HepG2 (cell line): ENCODE measurements at regions not wholly inside any gene's neighbourhood (a gene's known extent, or its start where the extent isn't known, plus 50 kb on each side); places are given as distances from the start of the nearest gene placed in this dataset.

Source experiments
- ATAC-seq: fragments of 200-7000 bp; cut with Tn5 transposase; 3 replicates; pipeline ENCODE4 v1.9.1; 2020; ENCODE audit warnings: mild to moderate bottlenecking, moderate library complexity
- BruUV-seq: library from RNA; stranded (reverse); fragments of 400-500 nt; replicated peaks from 2 replicates; lab custom pipeline; 2021; lab: Mats Ljungman, UMichigan
- CTCF ChIA-PET: fragments of 300-600 bp; formaldehyde crosslinking; extraction: SDS; loops from one replicate; lab custom pipeline; 2021; ENCODE audit warnings: low total read pairs, inconsistent platforms, low intra/inter-chr PET ratio; lab: Yijun Ruan, JAX
- POLR2A ChIA-PET: fragments of 350-600 bp; sonication (Branson Sonifier 250); formaldehyde crosslinking; loops from one replicate; lab custom pipeline; 2020; ENCODE audit warnings: antibody characterized with exemption, inconsistent platforms; lab: Yijun Ruan, JAX
- DNase-seq: peaks from one replicate; pipeline ENCODE4 v3.0.0-alpha.2; 2015; ENCODE audit warnings: low spot score
- FAIRE-seq: peaks from 3 replicates; lab custom pipeline; 2011; peaks lifted over from hg19 to GRCh38; lab: Jason Lieb, UNC
- H2AFZ ChIP-seq: one replicate; pipeline ENCODE4 v1.6.1; 2011; ENCODE audit warnings: low read length, inconsistent platforms
- H3K27ac ChIP-seq: fragments of 300-600 bp; 3 replicates; pipeline ENCODE4 v1.8.0; 2011; ENCODE audit warnings: mixed run types, mild to moderate bottlenecking, mixed read lengths, low read length, inconsistent platforms; ENCODE audit not compliant: insufficient read depth; ENCODE audit errors: extremely low read length
- H3K27me3 ChIP-seq, 2 experiments: fragments of 200-600 bp in 1 of 2; 2 replicates in 1 of 2; 3 replicates in 1 of 2; pipeline versions ENCODE4 v1.6.0 to v1.8.0; 2011; ENCODE audit warnings: low read length in 2 of 2, mild to moderate bottlenecking in 2 of 2, moderate library complexity in 2 of 2, inconsistent platforms in 1 of 2; ENCODE audit not compliant: insufficient read depth in 2 of 2, control insufficient read depth in 1 of 2
- H3K36me3 ChIP-seq, 2 experiments: fragments of 200-600 bp in 1 of 2; replicated peaks in 1 of 2; 2 replicates in 1 of 2; 3 replicates in 1 of 2; pipeline versions ENCODE4 v1.5.1 to v1.8.0; 2011; ENCODE audit warnings: low read length in 2 of 2, inconsistent platforms in 1 of 2; ENCODE audit not compliant: insufficient read depth in 2 of 2, control insufficient read depth in 1 of 2
- H3K4me1 ChIP-seq: 2 replicates; pipeline ENCODE4 v1.5.1; 2012; ENCODE audit warnings: low read length, inconsistent platforms; ENCODE audit not compliant: insufficient read depth
- H3K4me2 ChIP-seq: 2 replicates; pipeline ENCODE4 v1.6.0; 2011; ENCODE audit warnings: low read depth, low read length, inconsistent platforms
- H3K4me3 ChIP-seq, 3 experiments: fragments of 200-600 bp in 1 of 3; sonication (generic), shearing (Covaris generic) in 1 of 3; replicated peaks in 1 of 3; 2 replicates each; pipeline ENCODE4 v1.5.1; 2011 to 2016; ENCODE audit warnings: low read length in 3 of 3, inconsistent platforms in 2 of 3, low read depth in 2 of 3, mild to moderate bottlenecking in 2 of 3, control low read depth in 1 of 3, mixed read lengths in 1 of 3; ENCODE audit not compliant: insufficient read depth in 1 of 3
- H3K79me2 ChIP-seq: one replicate; pipeline ENCODE4 v1.6.1; 2011; ENCODE audit warnings: low read length, inconsistent platforms; ENCODE audit not compliant: insufficient read depth
- H3K9ac ChIP-seq: 2 replicates; pipeline ENCODE4 v1.6.0; 2011; ENCODE audit warnings: mild to moderate bottlenecking, low read depth, low read length, inconsistent platforms; ENCODE audit not compliant: insufficient read depth
- H3K9me3 ChIP-seq: 2 replicates; pipeline ENCODE4 v1.5.1; 2012; ENCODE audit warnings: mild to moderate bottlenecking, low read length
- H4K20me1 ChIP-seq: 2 replicates; pipeline ENCODE4 v1.6.0; 2011; ENCODE audit warnings: inconsistent platforms, mild to moderate bottlenecking, low read length, moderate library complexity; ENCODE audit not compliant: insufficient read depth
- FUBP1 ChIP-seq: sonication (generic); formaldehyde crosslinking; IDR thresholded peaks from 2 replicates; pipeline ENCODE4 v1.5.1; 2020; ENCODE audit warnings: missing genetic modification reagents, mild to moderate bottlenecking, borderline replicate concordance
- MBNL3 ChIP-seq: fragments of 250-450 bp; sonication (Bioruptor Pico); conservative IDR thresholded peaks from 2 replicates; pipeline ENCODE4 v1.8.0; 2022; ENCODE audit warnings: mild to moderate bottlenecking, inconsistent platforms
- SAP130 ChIP-seq: IDR thresholded peaks from 2 replicates; pipeline ENCODE4 v1.6.1; 2016; ENCODE audit warnings: low read depth
- SKIL ChIP-seq: sonication (generic); formaldehyde crosslinking; IDR thresholded peaks from 2 replicates; pipeline ENCODE4 v1.8.0; 2022; ENCODE audit warnings: missing genetic modification reagents, mild to moderate bottlenecking, moderate library complexity, borderline replicate concordance
- ZNF263 ChIP-seq: sonication (generic); formaldehyde crosslinking; IDR thresholded peaks from 2 replicates; pipeline ENCODE4 v1.4.0; 2020; ENCODE audit warnings: missing genetic modification reagents
- ZNF703 ChIP-seq: sonication (generic); formaldehyde crosslinking; IDR thresholded peaks from 2 replicates; pipeline ENCODE4 v1.5.1; 2020; ENCODE audit warnings: missing genetic modification reagents, mild to moderate bottlenecking, moderate library complexity, borderline replicate concordance
- ZNF782 ChIP-seq: sonication (generic); formaldehyde crosslinking; IDR thresholded peaks from 2 replicates; pipeline ENCODE4 v1.4.0; 2020; ENCODE audit warnings: missing genetic modification reagents, mild to moderate bottlenecking, borderline replicate concordance
- ZSCAN5A ChIP-seq: sonication (generic); formaldehyde crosslinking; IDR thresholded peaks from 2 replicates; pipeline ENCODE4 v1.8.0; 2022; ENCODE audit warnings: mild to moderate bottlenecking, missing genetic modification reagents, borderline replicate concordance
- WGBS: methylation state at CpG from one replicate; pipeline ENCODE4 v1.1.6; 2017; ENCODE audit warnings: low lambda C conversion rate; 5-methylcytosine and 5-hydroxymethylcytosine counted together
- in situ Hi-C: cut with HindIII; loops from 2 replicates; pipeline ENCODE4 v1.10.0; 2017; ENCODE audit warnings: low pct_unique_long_range_greater_than_20kb; ENCODE audit not compliant: extremely low pct_ligation_motif_present
- intact Hi-C: fragments of 100-400 bp; cut with micrococcal nuclease; formaldehyde crosslinking; loops from one replicate; pipeline ENCODE4 v1.10.0; 2022; ENCODE audit not compliant: unreplicated experiment

GRCh38 chr10:42961796-42962109, 115.1 kb upstream of the RET start:
- no peaks in the 10 kb centered on the region for H3K9me3 ChIP-seq
- H3K4me3 ChIP-seq, result no peak overlapping the region
- in situ Hi-C loops, result no loop called here
- H2AFZ ChIP-seq, result no peak overlapping the region
- no peaks in the 10 kb centered on the region for H4K20me1 ChIP-seq
- H3K36me3 ChIP-seq, result no peaks in the 10 kb centered on the region
- no peaks in the 10 kb centered on the region for H3K4me1 ChIP-seq
- H3K79me2 ChIP-seq, result no peaks in the 10 kb centered on the region
- no peak overlapping the region for H3K9ac ChIP-seq
- WGBS, result 0% methylated on average over 2 of the region's 6 CpGs
- H3K4me2 ChIP-seq, result no peak overlapping the region
- no peak overlapping the region for H3K27ac ChIP-seq
- no TSS peak for BruUV-seq
- POLR2A ChIA-PET, result no interaction called here
- CTCF ChIA-PET, result no interaction called here
- ATAC-seq (no peak; the same call in 1 of the 3 replicates), FAIRE-seq (no peak), DNase-seq (no peak)
- intact Hi-C loops, result no loop called here
- TF ChIP-seq ZNF703 (CRISPR knock-in tag), result no peak
- TF ChIP-seq, all 625 proteins: peak for 0
- peaks cover 1 to 6% of the 10 kb centered on the region in 2 experiments; a peak in 3 of 5 replicates for H3K27me3 ChIP-seq

- no peak for TF ChIP-seq ZSCAN5A (CRISPR knock-in tag)
- no peak for TF ChIP-seq ZNF782 (CRISPR knock-in tag)
- TF ChIP-seq MBNL3, result no peak
- no peak for TF ChIP-seq SAP130 (CRISPR knock-in tag)
- peak; percentile 67 for TF ChIP-seq ZNF263 (CRISPR knock-in tag)
- no peak for TF ChIP-seq SKIL (CRISPR knock-in tag)
- no peak for TF ChIP-seq FUBP1 (CRISPR knock-in tag)
- TF ChIP-seq, all 625 proteins: peak for 1
- H3K4me2 ChIP-seq, result no peak overlapping the region
- WGBS, result 0% methylated on average over 1 of the region's 16 CpGs
- no peaks in the 10 kb centered on the region for H3K36me3 ChIP-seq
- no peaks in the 10 kb centered on the region for H3K4me1 ChIP-seq
- BruUV-seq, result no TSS peak
- POLR2A ChIA-PET, result no interaction called here
- H3K9ac ChIP-seq, result no peak overlapping the region
- intact Hi-C loops (no loop called here), in situ Hi-C loops (no loop called here)
- DNase-seq (no peak), ATAC-seq (peak; percentile 67), FAIRE-seq (no peak)
- H3K27ac ChIP-seq, result no peak overlapping the region
- H4K20me1 ChIP-seq, result no peaks in the 10 kb centered on the region
- no peak overlapping the region for H2AFZ ChIP-seq
- H3K27me3 ChIP-seq, result peaks cover 1 to 6% of the 10 kb centered on the region in 2 experiments; a peak in 3 of 5 replicates
- CTCF ChIA-PET, result no interaction called here
- no peaks in the 10 kb centered on the region for H3K9me3 ChIP-seq
- no peaks in the 10 kb centered on the region for H3K79me2 ChIP-seq
- no peak overlapping the region for H3K4me3 ChIP-seq
These were observed 114.6 kb upstream of the RET start for GRCh38 chr10:42962110-42962901.
